ENCODE measurements at regions not wholly inside any gene's neighbourhood (a gene's known extent, or its start where the extent isn't known, plus 50 kb on each side); places are given as distances from the start of the nearest gene placed in this dataset.

GRCh38 chr15:70576696-70577095 is 186.7 kb downstream of the UACA start:
- TF ChIP-seq POLR2AphosphoS5 (IDR thresholded peaks at IDR 0.05; ENCODE audit: low read depth, low read length) = no peak
- TF ChIP-seq REST (IDR thresholded peaks at IDR 0.05; ENCODE audit: insufficient read depth in 1 of 2, low read depth in 2 of 2, low read length in 2 of 2) = no peak
